HepG2 (cell line): ENCODE measurements at regions not wholly inside any gene's neighbourhood (a gene's known extent, or its start where the extent isn't known, plus 50 kb on each side); places are given as distances from the start of the nearest gene placed in this dataset.

Experiments
- ATAC-seq: fragments of 200-7000 bp; cut with Tn5 transposase; 3 replicates; pipeline ENCODE4 v1.9.1; 2020; ENCODE audit warnings: mild to moderate bottlenecking, moderate library complexity
- BruUV-seq: library from RNA; stranded (reverse); fragments of 400-500 nt; replicated peaks from 2 replicates; lab custom pipeline; 2021; lab: Mats Ljungman, UMichigan
- CTCF ChIA-PET: fragments of 300-600 bp; formaldehyde crosslinking; extraction: SDS; loops from one replicate; lab custom pipeline; 2021; ENCODE audit warnings: low total read pairs, inconsistent platforms, low intra/inter-chr PET ratio; lab: Yijun Ruan, JAX
- POLR2A ChIA-PET: fragments of 350-600 bp; sonication (Branson Sonifier 250); formaldehyde crosslinking; loops from one replicate; lab custom pipeline; 2020; ENCODE audit warnings: antibody characterized with exemption, inconsistent platforms; lab: Yijun Ruan, JAX
- DNase-seq: peaks from one replicate; pipeline ENCODE4 v3.0.0-alpha.2; 2015; ENCODE audit warnings: low spot score
- FAIRE-seq: peaks from 3 replicates; lab custom pipeline; 2011; peaks lifted over from hg19 to GRCh38; lab: Jason Lieb, UNC
- H2AFZ ChIP-seq: one replicate; pipeline ENCODE4 v1.6.1; 2011; ENCODE audit warnings: low read length, inconsistent platforms
- H3K27ac ChIP-seq: fragments of 300-600 bp; 3 replicates; pipeline ENCODE4 v1.8.0; 2011; ENCODE audit warnings: mixed run types, mild to moderate bottlenecking, mixed read lengths, low read length, inconsistent platforms; ENCODE audit not compliant: insufficient read depth; ENCODE audit errors: extremely low read length
- H3K27me3 ChIP-seq, 2 experiments: fragments of 200-600 bp in 1 of 2; 2 replicates in 1 of 2; 3 replicates in 1 of 2; pipeline versions ENCODE4 v1.6.0 to v1.8.0; 2011; ENCODE audit warnings: low read length in 2 of 2, mild to moderate bottlenecking in 2 of 2, moderate library complexity in 2 of 2, inconsistent platforms in 1 of 2; ENCODE audit not compliant: insufficient read depth in 2 of 2, control insufficient read depth in 1 of 2
- H3K36me3 ChIP-seq, 2 experiments: fragments of 200-600 bp in 1 of 2; replicated peaks in 1 of 2; 2 replicates in 1 of 2; 3 replicates in 1 of 2; pipeline versions ENCODE4 v1.5.1 to v1.8.0; 2011; ENCODE audit warnings: low read length in 2 of 2, inconsistent platforms in 1 of 2; ENCODE audit not compliant: insufficient read depth in 2 of 2, control insufficient read depth in 1 of 2
- H3K4me1 ChIP-seq: 2 replicates; pipeline ENCODE4 v1.5.1; 2012; ENCODE audit warnings: low read length, inconsistent platforms; ENCODE audit not compliant: insufficient read depth
- H3K4me2 ChIP-seq: 2 replicates; pipeline ENCODE4 v1.6.0; 2011; ENCODE audit warnings: low read depth, low read length, inconsistent platforms
- H3K4me3 ChIP-seq, 3 experiments: fragments of 200-600 bp in 1 of 3; sonication (generic), shearing (Covaris generic) in 1 of 3; replicated peaks in 1 of 3; 2 replicates each; pipeline ENCODE4 v1.5.1; 2011 to 2016; ENCODE audit warnings: low read length in 3 of 3, inconsistent platforms in 2 of 3, low read depth in 2 of 3, mild to moderate bottlenecking in 2 of 3, control low read depth in 1 of 3, mixed read lengths in 1 of 3; ENCODE audit not compliant: insufficient read depth in 1 of 3
- H3K79me2 ChIP-seq: one replicate; pipeline ENCODE4 v1.6.1; 2011; ENCODE audit warnings: low read length, inconsistent platforms; ENCODE audit not compliant: insufficient read depth
- H3K9ac ChIP-seq: 2 replicates; pipeline ENCODE4 v1.6.0; 2011; ENCODE audit warnings: mild to moderate bottlenecking, low read depth, low read length, inconsistent platforms; ENCODE audit not compliant: insufficient read depth
- H3K9me3 ChIP-seq: 2 replicates; pipeline ENCODE4 v1.5.1; 2012; ENCODE audit warnings: mild to moderate bottlenecking, low read length
- H4K20me1 ChIP-seq: 2 replicates; pipeline ENCODE4 v1.6.0; 2011; ENCODE audit warnings: inconsistent platforms, mild to moderate bottlenecking, low read length, moderate library complexity; ENCODE audit not compliant: insufficient read depth
- DNMT3B ChIP-seq: conservative IDR thresholded peaks from 2 replicates; pipeline ENCODE4 v1.6.1; 2016; ENCODE audit warnings: missing biosample characterization, control low read depth
- FOXK1 ChIP-seq: sonication (generic); formaldehyde crosslinking; IDR thresholded peaks from 2 replicates; pipeline ENCODE4 v1.4.0; 2020; ENCODE audit warnings: low read depth, missing genetic modification reagents, borderline replicate concordance
- GATAD2A ChIP-seq: IDR thresholded peaks from 2 replicates; pipeline ENCODE4 v1.6.1; 2016
- HHEX ChIP-seq: IDR thresholded peaks from 2 replicates; pipeline ENCODE4 v1.6.1; 2016; ENCODE audit warnings: control low read depth
- IRF9 ChIP-seq: sonication (generic); formaldehyde crosslinking; IDR thresholded peaks from 2 replicates; pipeline ENCODE4 v1.8.0; 2022; ENCODE audit warnings: missing genetic modification reagents, mild to moderate bottlenecking, borderline replicate concordance
- KDM4B ChIP-seq: sonication (generic); formaldehyde crosslinking; IDR thresholded peaks from 2 replicates; pipeline ENCODE4 v1.4.0; 2020; ENCODE audit warnings: missing genetic modification reagents
- KLF9 ChIP-seq: IDR thresholded peaks from 2 replicates; pipeline ENCODE4 v1.6.1; 2016; ENCODE audit warnings: low read depth
- MAFG ChIP-seq: sonication (generic); formaldehyde crosslinking; IDR thresholded peaks from 2 replicates; pipeline ENCODE4 v1.5.1; 2020; ENCODE audit warnings: mild to moderate bottlenecking, missing genetic modification reagents
- MTA3 ChIP-seq: sonication (generic); formaldehyde crosslinking; IDR thresholded peaks from 2 replicates; pipeline ENCODE4 v1.4.0; 2020; ENCODE audit warnings: missing genetic modification reagents
- TCF7 ChIP-seq: sonication (generic); IDR thresholded peaks from 2 replicates; pipeline ENCODE4 v1.6.1; 2016; ENCODE audit warnings: antibody characterized with exemption, low read depth
- ZMYM4 ChIP-seq: sonication (generic); formaldehyde crosslinking; IDR thresholded peaks from 2 replicates; pipeline ENCODE4 v1.8.1; 2023; ENCODE audit warnings: mild to moderate bottlenecking, missing genetic modification reagents
- ZNF24 ChIP-seq: fragments of 450-650 bp; IDR thresholded peaks from 2 replicates; pipeline ENCODE4 v1.6.1; 2017; ENCODE audit warnings: antibody characterized with exemption, mild to moderate bottlenecking
- ZNF343 ChIP-seq: sonication (generic); formaldehyde crosslinking; IDR thresholded peaks from 2 replicates; pipeline ENCODE4 v1.4.0; 2020; ENCODE audit warnings: mild to moderate bottlenecking, missing genetic modification reagents
- ZNF577 ChIP-seq: sonication (generic); formaldehyde crosslinking; IDR thresholded peaks from 2 replicates; pipeline ENCODE4 v1.4.0; 2020; ENCODE audit warnings: mild to moderate bottlenecking, low read depth, missing genetic modification reagents, borderline replicate concordance
- ZNF607 ChIP-seq: sonication (generic); formaldehyde crosslinking; IDR thresholded peaks from 2 replicates; pipeline ENCODE4 v1.5.1; 2020; ENCODE audit warnings: missing genetic modification reagents, mild to moderate bottlenecking, borderline replicate concordance
- ZNF878 ChIP-seq: sonication (generic); formaldehyde crosslinking; IDR thresholded peaks from 2 replicates; pipeline ENCODE4 v1.8.1; 2023; ENCODE audit warnings: mild to moderate bottlenecking, missing genetic modification reagents, moderate library complexity
- ZSCAN30 ChIP-seq: sonication (generic); formaldehyde crosslinking; IDR thresholded peaks from 2 replicates; pipeline ENCODE4 v1.5.0; 2020; ENCODE audit warnings: mild to moderate bottlenecking, missing genetic modification reagents
- WGBS: methylation state at CpG from one replicate; pipeline ENCODE4 v1.1.6; 2017; ENCODE audit warnings: low lambda C conversion rate; 5-methylcytosine and 5-hydroxymethylcytosine counted together
- in situ Hi-C: cut with HindIII; loops from 2 replicates; pipeline ENCODE4 v1.10.0; 2017; ENCODE audit warnings: low pct_unique_long_range_greater_than_20kb; ENCODE audit not compliant: extremely low pct_ligation_motif_present
- intact Hi-C: fragments of 100-400 bp; cut with micrococcal nuclease; formaldehyde crosslinking; loops from one replicate; pipeline ENCODE4 v1.10.0; 2022; ENCODE audit not compliant: unreplicated experiment
- TF ChIP-seq, protein P1 (sequence below): sonication (generic); formaldehyde crosslinking; IDR thresholded peaks from 2 replicates; pipeline ENCODE4 v1.4.0; 2020; ENCODE audit warnings: missing genetic modification reagents, mild to moderate bottlenecking, borderline replicate concordance
- TF ChIP-seq, protein P2 (sequence below): sonication (generic); formaldehyde crosslinking; IDR thresholded peaks from 2 replicates; pipeline ENCODE4 v1.4.0; 2020; ENCODE audit warnings: mild to moderate bottlenecking, low read depth, missing genetic modification reagents
- TF ChIP-seq, protein P3 (sequence below): sonication (generic); formaldehyde crosslinking; IDR thresholded peaks from 2 replicates; pipeline ENCODE4 v1.5.0; 2020; ENCODE audit warnings: mild to moderate bottlenecking, missing genetic modification reagents

- intact Hi-C loops (no loop called here), in situ Hi-C loops (no loop called here)
- Histone ChIP-seq H3K9ac (no peak overlapping the region), H3K4me3 (no peak overlapping the region), H3K9me3 (no peaks in the 10 kb centered on the region), H3K4me1 (no peaks in the 10 kb centered on the region), H3K27me3 (no peaks in the 10 kb centered on the region; a peak in 1 of 5 replicates), H3K79me2 (no peaks in the 10 kb centered on the region), H4K20me1 (no peaks in the 10 kb centered on the region), H2AFZ (no peak overlapping the region), H3K36me3 (no peaks in the 10 kb centered on the region), H3K4me2 (no peak overlapping the region), H3K27ac (no peak overlapping the region)
- CTCF ChIA-PET = no interaction called here
- FAIRE-seq = no peak
- TF ChIP-seq KLF9 (CRISPR knock-in tag) = no peak
- no peak for TF ChIP-seq ZSCAN30 (CRISPR knock-in tag)
- no peak for TF ChIP-seq IRF9
- no peak for TF ChIP-seq FOXK1
- no peak for TF ChIP-seq KDM4B (CRISPR knock-in tag)
- no peak for TF ChIP-seq ZNF607 (CRISPR knock-in tag)
- TF ChIP-seq, protein P1, sequence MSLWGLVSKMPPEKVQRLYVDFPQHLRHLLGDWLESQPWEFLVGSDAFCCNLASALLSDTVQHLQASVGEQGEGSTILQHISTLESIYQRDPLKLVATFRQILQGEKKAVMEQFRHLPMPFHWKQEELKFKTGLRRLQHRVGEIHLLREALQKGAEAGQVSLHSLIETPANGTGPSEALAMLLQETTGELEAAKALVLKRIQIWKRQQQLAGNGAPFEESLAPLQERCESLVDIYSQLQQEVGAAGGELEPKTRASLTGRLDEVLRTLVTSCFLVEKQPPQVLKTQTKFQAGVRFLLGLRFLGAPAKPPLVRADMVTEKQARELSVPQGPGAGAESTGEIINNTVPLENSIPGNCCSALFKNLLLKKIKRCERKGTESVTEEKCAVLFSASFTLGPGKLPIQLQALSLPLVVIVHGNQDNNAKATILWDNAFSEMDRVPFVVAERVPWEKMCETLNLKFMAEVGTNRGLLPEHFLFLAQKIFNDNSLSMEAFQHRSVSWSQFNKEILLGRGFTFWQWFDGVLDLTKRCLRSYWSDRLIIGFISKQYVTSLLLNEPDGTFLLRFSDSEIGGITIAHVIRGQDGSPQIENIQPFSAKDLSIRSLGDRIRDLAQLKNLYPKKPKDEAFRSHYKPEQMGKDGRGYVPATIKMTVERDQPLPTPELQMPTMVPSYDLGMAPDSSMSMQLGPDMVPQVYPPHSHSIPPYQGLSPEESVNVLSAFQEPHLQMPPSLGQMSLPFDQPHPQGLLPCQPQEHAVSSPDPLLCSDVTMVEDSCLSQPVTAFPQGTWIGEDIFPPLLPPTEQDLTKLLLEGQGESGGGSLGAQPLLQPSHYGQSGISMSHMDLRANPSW (CRISPR knock-in tag) = no peak
- no peak for TF ChIP-seq ZNF24
- TF ChIP-seq, protein P2, sequence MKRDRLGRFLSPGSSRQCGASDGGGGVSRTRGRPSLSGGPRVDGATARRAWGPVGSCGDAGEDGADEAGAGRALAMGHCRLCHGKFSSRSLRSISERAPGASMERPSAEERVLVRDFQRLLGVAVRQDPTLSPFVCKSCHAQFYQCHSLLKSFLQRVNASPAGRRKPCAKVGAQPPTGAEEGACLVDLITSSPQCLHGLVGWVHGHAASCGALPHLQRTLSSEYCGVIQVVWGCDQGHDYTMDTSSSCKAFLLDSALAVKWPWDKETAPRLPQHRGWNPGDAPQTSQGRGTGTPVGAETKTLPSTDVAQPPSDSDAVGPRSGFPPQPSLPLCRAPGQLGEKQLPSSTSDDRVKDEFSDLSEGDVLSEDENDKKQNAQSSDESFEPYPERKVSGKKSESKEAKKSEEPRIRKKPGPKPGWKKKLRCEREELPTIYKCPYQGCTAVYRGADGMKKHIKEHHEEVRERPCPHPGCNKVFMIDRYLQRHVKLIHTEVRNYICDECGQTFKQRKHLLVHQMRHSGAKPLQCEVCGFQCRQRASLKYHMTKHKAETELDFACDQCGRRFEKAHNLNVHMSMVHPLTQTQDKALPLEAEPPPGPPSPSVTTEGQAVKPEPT (CRISPR knock-in tag) = no peak
- TF ChIP-seq GATAD2A (CRISPR knock-in tag) = no peak
- no peak for TF ChIP-seq ZNF577 (CRISPR knock-in tag)
- no peak for TF ChIP-seq ZMYM4 (CRISPR knock-in tag)
- TF ChIP-seq HHEX (CRISPR knock-in tag) = no peak
- no peak for TF ChIP-seq ZNF878 (CRISPR knock-in tag)
- no peak for TF ChIP-seq TCF7
- TF ChIP-seq MAFG (CRISPR knock-in tag) = no peak
- TF ChIP-seq, protein P3, sequence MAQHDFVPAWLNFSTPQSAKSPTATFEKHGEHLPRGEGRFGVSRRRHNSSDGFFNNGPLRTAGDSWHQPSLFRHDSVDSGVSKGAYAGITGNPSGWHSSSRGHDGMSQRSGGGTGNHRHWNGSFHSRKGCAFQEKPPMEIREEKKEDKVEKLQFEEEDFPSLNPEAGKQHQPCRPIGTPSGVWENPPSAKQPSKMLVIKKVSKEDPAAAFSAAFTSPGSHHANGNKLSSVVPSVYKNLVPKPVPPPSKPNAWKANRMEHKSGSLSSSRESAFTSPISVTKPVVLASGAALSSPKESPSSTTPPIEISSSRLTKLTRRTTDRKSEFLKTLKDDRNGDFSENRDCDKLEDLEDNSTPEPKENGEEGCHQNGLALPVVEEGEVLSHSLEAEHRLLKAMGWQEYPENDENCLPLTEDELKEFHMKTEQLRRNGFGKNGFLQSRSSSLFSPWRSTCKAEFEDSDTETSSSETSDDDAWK (CRISPR knock-in tag) = no peak
- TF ChIP-seq MTA3 (CRISPR knock-in tag) = no peak
- no peak for TF ChIP-seq DNMT3B (CRISPR knock-in tag)
- TF ChIP-seq ZNF343 (CRISPR knock-in tag) = no peak
- no TSS peak for BruUV-seq
- no peak for ATAC-seq
- POLR2A ChIA-PET = no interaction called here
- WGBS = 18% methylated on average over 6 of the region's 6 CpGs
- DNase-seq = no peak
Measured at GRCh38 chr13:73578251-73578875, 519.6 kb downstream of the KLF5 start.
